ENCODE measurements at regions not wholly inside any gene's neighbourhood (a gene's known extent, or its start where the extent isn't known, plus 50 kb on each side); places are given as distances from the start of the nearest gene placed in this dataset.

DNA sequence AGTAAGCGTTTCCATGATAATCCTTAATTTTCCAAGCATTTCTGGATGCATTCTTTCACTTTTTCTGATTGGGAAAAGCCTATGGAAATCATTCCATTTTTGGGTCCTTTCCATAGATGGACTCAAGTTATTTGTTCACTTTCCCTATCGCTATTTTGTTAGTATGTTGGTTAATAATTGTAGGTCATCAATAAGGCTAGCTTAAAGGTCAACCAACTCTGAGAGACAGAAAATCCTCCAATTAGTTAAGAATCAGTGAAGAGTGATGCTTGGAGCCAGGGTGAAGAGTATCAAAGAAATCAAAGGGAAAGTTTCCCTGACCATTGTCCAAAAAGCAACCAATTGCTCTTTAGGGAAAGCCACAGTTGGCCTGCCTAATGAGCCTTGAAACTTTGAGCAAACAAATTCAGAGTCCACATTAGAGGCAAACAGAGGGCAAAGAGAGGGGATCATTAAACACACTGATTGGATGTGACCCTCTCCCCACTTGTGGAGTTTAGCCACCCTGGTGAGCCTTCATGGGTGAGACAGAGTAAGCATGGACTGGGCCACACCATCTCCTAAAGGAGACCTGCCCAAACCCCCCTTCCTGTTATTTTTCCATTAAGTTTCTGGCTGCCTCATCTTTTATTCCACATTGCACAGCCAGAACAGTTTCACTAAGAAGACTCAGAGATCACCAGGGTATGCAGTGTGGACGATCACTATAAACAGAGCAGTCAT, 133.4 kb upstream of the DYNLRB2 start:
- TF ChIP-seq, protein P1, sequence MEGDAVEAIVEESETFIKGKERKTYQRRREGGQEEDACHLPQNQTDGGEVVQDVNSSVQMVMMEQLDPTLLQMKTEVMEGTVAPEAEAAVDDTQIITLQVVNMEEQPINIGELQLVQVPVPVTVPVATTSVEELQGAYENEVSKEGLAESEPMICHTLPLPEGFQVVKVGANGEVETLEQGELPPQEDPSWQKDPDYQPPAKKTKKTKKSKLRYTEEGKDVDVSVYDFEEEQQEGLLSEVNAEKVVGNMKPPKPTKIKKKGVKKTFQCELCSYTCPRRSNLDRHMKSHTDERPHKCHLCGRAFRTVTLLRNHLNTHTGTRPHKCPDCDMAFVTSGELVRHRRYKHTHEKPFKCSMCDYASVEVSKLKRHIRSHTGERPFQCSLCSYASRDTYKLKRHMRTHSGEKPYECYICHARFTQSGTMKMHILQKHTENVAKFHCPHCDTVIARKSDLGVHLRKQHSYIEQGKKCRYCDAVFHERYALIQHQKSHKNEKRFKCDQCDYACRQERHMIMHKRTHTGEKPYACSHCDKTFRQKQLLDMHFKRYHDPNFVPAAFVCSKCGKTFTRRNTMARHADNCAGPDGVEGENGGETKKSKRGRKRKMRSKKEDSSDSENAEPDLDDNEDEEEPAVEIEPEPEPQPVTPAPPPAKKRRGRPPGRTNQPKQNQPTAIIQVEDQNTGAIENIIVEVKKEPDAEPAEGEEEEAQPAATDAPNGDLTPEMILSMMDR (IDR thresholded peaks at IDR 0.05; ENCODE audit: low read depth, low read length, poor library complexity, severe bottlenecking), result no peak
- no peak for TF ChIP-seq EZH2phosphoT487 (IDR thresholded peaks at IDR 0.05; ENCODE audit: borderline replicate concordance, low read length)

Data from DOHH2 (cell line).